Osteoblast (primary cell): ENCODE measurements at regions not wholly inside any gene's neighbourhood (a gene's known extent, or its start where the extent isn't known, plus 50 kb on each side); places are given as distances from the start of the nearest gene placed in this dataset.
"Not testable (repeated sequence)": the region's sequence is repeated elsewhere in the genome, so short reads cannot be mapped to it uniquely, and the experiment has no call there.

Source experiments
- DNase-seq: peaks from one replicate; pipeline ENCODE4 v3.0.0; 2011; ENCODE audit warnings: low spot score, mixed read lengths; ENCODE audit not compliant: insufficient read length; ENCODE audit errors: missing footprints
- H2AFZ ChIP-seq: 2 replicates; pipeline ENCODE4 v1.6.0; 2011; ENCODE audit warnings: mild to moderate bottlenecking, low read length
- H3K27ac ChIP-seq: 2 replicates; pipeline ENCODE4 v1.5.1; 2011; ENCODE audit warnings: mild to moderate bottlenecking, low read depth, low read length, moderate library complexity
- H3K27me3 ChIP-seq: 2 replicates; pipeline ENCODE4 v1.6.0; 2012; ENCODE audit warnings: mild to moderate bottlenecking, control low read depth, inconsistent platforms, low read length, moderate library complexity; ENCODE audit not compliant: insufficient read depth
- H3K36me3 ChIP-seq: 2 replicates; pipeline ENCODE4 v1.5.1; 2011; ENCODE audit warnings: mild to moderate bottlenecking, low read length, control low read depth, moderate library complexity; ENCODE audit not compliant: insufficient read depth
- H3K4me1 ChIP-seq: 2 replicates; pipeline ENCODE4 v1.5.1; 2011; ENCODE audit warnings: mild to moderate bottlenecking, low read length, control low read depth, moderate library complexity; ENCODE audit not compliant: insufficient read depth
- H3K4me2 ChIP-seq: 2 replicates; pipeline ENCODE4 v1.6.0; 2011; ENCODE audit warnings: mild to moderate bottlenecking, low read length; ENCODE audit not compliant: insufficient read depth
- H3K4me3 ChIP-seq: fragments of 200-600 bp; sonication (generic); 3 replicates; pipeline ENCODE4 v1.5.1; 2012; ENCODE audit warnings: mild to moderate bottlenecking, low read length, inconsistent platforms; ENCODE audit not compliant: insufficient read depth
- H3K79me2 ChIP-seq: 2 replicates; pipeline ENCODE4 v1.6.0; 2012; ENCODE audit warnings: mild to moderate bottlenecking, low read length, control low read depth, inconsistent platforms; ENCODE audit not compliant: insufficient read depth
- H3K9me3 ChIP-seq: 2 replicates; pipeline ENCODE4 v1.5.1; 2011; ENCODE audit warnings: low read depth, low read length, control low read depth
- H4K20me1 ChIP-seq: 2 replicates; pipeline ENCODE4 v1.6.0; 2012; ENCODE audit warnings: mild to moderate bottlenecking, low read length, control low read depth; ENCODE audit not compliant: insufficient read depth
- TF ChIP-seq, protein P1 (sequence below): IDR thresholded peaks from 2 replicates; pipeline ENCODE4 v1.5.1; 2011; ENCODE audit warnings: mild to moderate bottlenecking, low read depth, low read length, moderate library complexity; ENCODE audit errors: extremely low read depth

DNA sequence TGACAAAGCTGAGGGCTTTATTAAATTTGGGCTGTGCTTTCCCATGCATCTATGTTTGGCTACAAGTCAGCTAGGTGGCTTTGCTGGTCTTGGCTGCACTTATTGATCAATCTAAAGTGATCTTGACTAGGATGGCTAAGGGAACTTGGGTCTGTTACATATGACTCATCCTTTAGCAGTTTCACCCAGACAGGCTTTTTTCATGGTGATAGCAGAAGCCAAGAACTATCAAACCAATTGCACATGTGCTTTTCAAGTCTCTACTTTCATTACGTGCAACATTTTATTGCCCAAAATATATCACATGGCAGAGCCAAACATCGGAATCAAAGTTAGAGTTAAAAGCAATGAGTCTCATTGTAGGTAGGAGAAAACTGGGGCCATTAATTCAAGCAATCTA lies 626.3 kb downstream of the TENT5A start:
- no peaks in the 10 kb centered on the region for H4K20me1 ChIP-seq
- no peak overlapping the region for H2AFZ ChIP-seq
- H3K4me1 ChIP-seq, result no peaks in the 10 kb centered on the region
- H3K79me2 ChIP-seq, result no peaks in the 10 kb centered on the region
- DNase-seq, result no peak
- H3K4me2 ChIP-seq, result peak overlapping the region; percentile 47
- H3K4me3 ChIP-seq, result no peak overlapping the region
- no peaks in the 10 kb centered on the region for H3K27me3 ChIP-seq
- TF ChIP-seq, protein P1, sequence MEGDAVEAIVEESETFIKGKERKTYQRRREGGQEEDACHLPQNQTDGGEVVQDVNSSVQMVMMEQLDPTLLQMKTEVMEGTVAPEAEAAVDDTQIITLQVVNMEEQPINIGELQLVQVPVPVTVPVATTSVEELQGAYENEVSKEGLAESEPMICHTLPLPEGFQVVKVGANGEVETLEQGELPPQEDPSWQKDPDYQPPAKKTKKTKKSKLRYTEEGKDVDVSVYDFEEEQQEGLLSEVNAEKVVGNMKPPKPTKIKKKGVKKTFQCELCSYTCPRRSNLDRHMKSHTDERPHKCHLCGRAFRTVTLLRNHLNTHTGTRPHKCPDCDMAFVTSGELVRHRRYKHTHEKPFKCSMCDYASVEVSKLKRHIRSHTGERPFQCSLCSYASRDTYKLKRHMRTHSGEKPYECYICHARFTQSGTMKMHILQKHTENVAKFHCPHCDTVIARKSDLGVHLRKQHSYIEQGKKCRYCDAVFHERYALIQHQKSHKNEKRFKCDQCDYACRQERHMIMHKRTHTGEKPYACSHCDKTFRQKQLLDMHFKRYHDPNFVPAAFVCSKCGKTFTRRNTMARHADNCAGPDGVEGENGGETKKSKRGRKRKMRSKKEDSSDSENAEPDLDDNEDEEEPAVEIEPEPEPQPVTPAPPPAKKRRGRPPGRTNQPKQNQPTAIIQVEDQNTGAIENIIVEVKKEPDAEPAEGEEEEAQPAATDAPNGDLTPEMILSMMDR, result no peak
- H3K9me3 ChIP-seq, result no peaks in the 10 kb centered on the region
- no peaks in the 10 kb centered on the region for H3K36me3 ChIP-seq
- no peak overlapping the region for H3K27ac ChIP-seq

DNA sequence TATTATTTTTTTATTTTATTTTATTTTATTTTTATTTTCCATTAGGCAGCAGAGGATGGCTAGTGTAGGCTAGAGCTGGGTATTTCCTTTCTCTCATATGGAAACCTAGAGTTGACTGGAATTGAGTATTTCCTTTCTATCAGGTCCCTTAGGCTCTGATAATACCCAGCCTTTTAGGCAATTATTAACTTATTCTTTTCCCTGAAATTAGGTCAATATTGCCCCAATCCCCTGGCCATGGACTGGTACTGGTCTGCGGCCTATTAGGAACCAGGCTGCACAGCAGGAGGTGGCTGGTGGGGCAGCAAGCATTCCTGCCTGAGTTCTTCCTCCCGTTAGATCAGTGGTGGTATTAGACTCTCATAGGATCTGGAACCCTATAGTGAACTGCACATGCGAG lies 632.2 kb downstream of the TENT5A start:
- TF ChIP-seq, protein P1, result no peak
- no peaks in the 10 kb centered on the region for H3K9me3 ChIP-seq
- H3K4me2 ChIP-seq, result no peak overlapping the region
- H3K27ac ChIP-seq, result no peak overlapping the region
- H2AFZ ChIP-seq, result no peak overlapping the region
- H3K4me1 ChIP-seq, result no peaks in the 10 kb centered on the region
- no peak overlapping the region for H3K4me3 ChIP-seq
- no peaks in the 10 kb centered on the region for H4K20me1 ChIP-seq
- no peaks in the 10 kb centered on the region for H3K36me3 ChIP-seq
- no peaks in the 10 kb centered on the region for H3K79me2 ChIP-seq
- no peak for DNase-seq
- H3K27me3 ChIP-seq, result no peaks in the 10 kb centered on the region

DNA sequence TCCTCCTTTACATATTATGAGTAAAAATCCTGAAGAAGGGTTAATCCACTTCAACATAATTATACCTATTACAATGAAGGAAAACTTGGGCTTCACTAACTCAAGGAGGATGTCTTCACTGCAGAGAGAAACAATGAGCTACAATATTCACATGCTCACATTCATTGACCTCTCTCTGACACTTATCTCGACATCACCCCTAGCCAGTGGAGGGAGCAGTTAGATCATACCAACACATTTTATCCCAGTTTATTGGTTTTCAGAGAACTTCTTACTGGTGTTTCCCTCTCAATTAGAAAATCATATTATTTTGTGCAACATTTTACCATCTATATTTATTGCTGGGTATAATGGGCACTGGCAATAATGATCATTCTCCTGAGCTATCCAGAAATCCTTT lies 646.5 kb downstream of the TENT5A start:
- DNase-seq, result peak; percentile 48
- no peaks in the 10 kb centered on the region for H3K4me1 ChIP-seq

DNA sequence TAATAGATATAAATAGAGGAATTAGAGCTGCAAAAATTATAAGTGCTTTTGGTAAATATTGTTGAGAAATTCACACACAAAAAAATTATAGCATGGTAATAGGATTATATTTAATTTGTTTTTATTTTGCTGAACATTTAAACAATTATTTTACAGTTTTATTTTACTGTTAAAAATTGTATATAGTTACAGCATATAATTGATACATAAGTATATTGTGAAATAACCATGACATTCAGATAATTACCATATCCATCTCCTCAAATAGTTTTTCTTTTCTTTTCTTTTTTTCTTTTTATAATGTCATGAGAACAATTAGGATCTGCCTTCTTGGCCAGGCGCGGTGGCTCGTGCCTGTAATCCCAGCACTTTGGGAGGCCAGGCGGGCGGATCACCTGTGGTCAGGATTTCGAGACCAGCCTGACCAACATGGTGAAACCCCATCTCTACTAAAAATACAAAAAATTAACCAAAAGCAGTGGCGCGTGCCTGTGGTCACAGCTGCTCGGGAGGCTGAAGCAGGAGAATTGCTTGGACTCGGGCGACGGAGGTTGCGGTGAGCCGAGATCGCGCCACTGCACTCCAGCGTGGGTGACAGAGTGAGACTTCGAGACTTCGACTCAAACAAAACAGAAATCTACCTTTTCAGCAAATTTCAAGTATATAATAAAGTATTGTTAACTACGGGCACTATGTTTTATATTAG lies 654.2 kb downstream of the TENT5A start:
- no peak overlapping the region for H3K4me3 ChIP-seq
- no peaks in the 10 kb centered on the region for H3K36me3 ChIP-seq
- H4K20me1 ChIP-seq, result no peaks in the 10 kb centered on the region
- H3K27ac ChIP-seq, result no peak overlapping the region
- TF ChIP-seq, protein P1, result no peak
- DNase-seq, result no peak
- H3K4me1 ChIP-seq, result no peaks in the 10 kb centered on the region
- H3K4me2 ChIP-seq, result no peak overlapping the region
- no peaks in the 10 kb centered on the region for H3K79me2 ChIP-seq
- H3K9me3 ChIP-seq, result no peaks in the 10 kb centered on the region
- H3K27me3 ChIP-seq, result no peaks in the 10 kb centered on the region
- H2AFZ ChIP-seq, result no peak overlapping the region

More for the DNA sequence above, 646.5 kb downstream of the TENT5A start:
- TF ChIP-seq, protein P1, result peak; percentile 45
- Histone ChIP-seq H3K27ac (no peak overlapping the region), H4K20me1 (no peaks in the 10 kb centered on the region), H3K79me2 (no peaks in the 10 kb centered on the region), H2AFZ (no peak overlapping the region), H3K36me3 (no peaks in the 10 kb centered on the region), H3K4me3 (no peak overlapping the region), H3K4me2 (no peak overlapping the region), H3K9me3 (no peaks in the 10 kb centered on the region), H3K27me3 (no peaks in the 10 kb centered on the region)

DNA sequence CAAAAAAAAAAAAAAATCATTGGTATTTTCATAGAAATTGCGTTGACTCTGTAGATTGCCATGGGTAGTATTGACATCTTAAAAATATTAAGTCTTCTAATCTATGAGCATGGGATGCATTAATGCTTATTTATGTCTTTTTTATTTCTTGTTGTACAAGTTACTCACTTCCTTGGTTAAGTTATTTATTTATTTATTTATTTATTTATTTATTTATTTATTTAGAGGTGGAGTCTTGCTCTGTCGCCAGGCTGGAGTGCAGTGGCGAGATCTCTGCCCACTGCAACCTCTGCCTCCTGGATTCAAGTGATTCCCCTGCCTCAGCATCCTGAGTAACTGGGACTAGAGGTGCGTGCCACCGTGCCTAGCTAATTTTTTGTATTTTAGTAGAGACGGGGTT lies 656.0 kb downstream of the TENT5A start:
- H4K20me1 ChIP-seq, H3K4me1 ChIP-seq: not testable (repeated sequence)

More for the DNA sequence above, 656.0 kb downstream of the TENT5A start:
- H3K4me2 ChIP-seq, H3K9me3 ChIP-seq, H3K27ac ChIP-seq, DNase-seq, H3K27me3 ChIP-seq, H3K36me3 ChIP-seq, H3K79me2 ChIP-seq, H3K4me3 ChIP-seq, H2AFZ ChIP-seq: not testable (repeated sequence)
